Neutrophil (primary cell): ENCODE measurements at regions not wholly inside any gene's neighbourhood (a gene's known extent, or its start where the extent isn't known, plus 50 kb on each side); places are given as distances from the start of the nearest gene placed in this dataset.

Source experiments
- H3K27ac ChIP-seq: fragments of 200-600 bp; sonication (generic); 2 replicates; pipeline ENCODE4 v1.5.1; 2016; ENCODE audit warnings: mild to moderate bottlenecking, moderate library complexity
- H3K27me3 ChIP-seq: fragments of 200-600 bp; sonication (generic); 2 replicates; pipeline ENCODE4 v1.6.0; 2016; ENCODE audit warnings: mild to moderate bottlenecking
- H3K36me3 ChIP-seq: fragments of 200-600 bp; sonication (generic); 2 replicates; pipeline ENCODE4 v1.5.1; 2017
- H3K4me1 ChIP-seq, 2 experiments: fragments of 200-600 bp in 1 of 2; sonication (generic) in 1 of 2; 1 replicate in 1 of 2; 2 replicates in 1 of 2; pipeline versions ENCODE4 v1.5.1 to v1.6.1; 2013 to 2016; ENCODE audit warnings: low read depth in 1 of 2, low read length in 1 of 2, mild to moderate bottlenecking in 1 of 2, moderate library complexity in 1 of 2; ENCODE audit not compliant: control insufficient read depth in 1 of 2, insufficient read depth in 1 of 2
- H3K4me3 ChIP-seq, 2 experiments: fragments of 200-600 bp in 1 of 2; sonication (generic) in 1 of 2; 1 replicate in 1 of 2; 2 replicates in 1 of 2; pipeline ENCODE4 v1.5.1; 2013 to 2016; ENCODE audit warnings: low read depth in 1 of 2, low read length in 1 of 2, mild to moderate bottlenecking in 1 of 2, moderate library complexity in 1 of 2
- H3K9me3 ChIP-seq: fragments of 200-600 bp; sonication (generic); 2 replicates; pipeline ENCODE4 v1.5.1; 2016
- TF ChIP-seq, protein P1 (sequence below): fragments of 200-600 bp; sonication (generic); IDR thresholded peaks from 2 replicates; pipeline ENCODE4 v1.5.1; 2016; ENCODE audit warnings: antibody characterized with exemption

GRCh38 chr3:95508124-95508523 lies 1306.3 kb upstream of the EPHA6 start:
- Histone ChIP-seq H3K4me1 (no peaks in the 10 kb centered on the region), H3K27ac (no peak overlapping the region), H3K36me3 (no peaks in the 10 kb centered on the region), H3K9me3 (no peaks in the 10 kb centered on the region), H3K27me3 (no peaks in the 10 kb centered on the region), H3K4me3 (no peak overlapping the region)
- TF ChIP-seq, protein P1, sequence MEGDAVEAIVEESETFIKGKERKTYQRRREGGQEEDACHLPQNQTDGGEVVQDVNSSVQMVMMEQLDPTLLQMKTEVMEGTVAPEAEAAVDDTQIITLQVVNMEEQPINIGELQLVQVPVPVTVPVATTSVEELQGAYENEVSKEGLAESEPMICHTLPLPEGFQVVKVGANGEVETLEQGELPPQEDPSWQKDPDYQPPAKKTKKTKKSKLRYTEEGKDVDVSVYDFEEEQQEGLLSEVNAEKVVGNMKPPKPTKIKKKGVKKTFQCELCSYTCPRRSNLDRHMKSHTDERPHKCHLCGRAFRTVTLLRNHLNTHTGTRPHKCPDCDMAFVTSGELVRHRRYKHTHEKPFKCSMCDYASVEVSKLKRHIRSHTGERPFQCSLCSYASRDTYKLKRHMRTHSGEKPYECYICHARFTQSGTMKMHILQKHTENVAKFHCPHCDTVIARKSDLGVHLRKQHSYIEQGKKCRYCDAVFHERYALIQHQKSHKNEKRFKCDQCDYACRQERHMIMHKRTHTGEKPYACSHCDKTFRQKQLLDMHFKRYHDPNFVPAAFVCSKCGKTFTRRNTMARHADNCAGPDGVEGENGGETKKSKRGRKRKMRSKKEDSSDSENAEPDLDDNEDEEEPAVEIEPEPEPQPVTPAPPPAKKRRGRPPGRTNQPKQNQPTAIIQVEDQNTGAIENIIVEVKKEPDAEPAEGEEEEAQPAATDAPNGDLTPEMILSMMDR = no peak

DNA sequence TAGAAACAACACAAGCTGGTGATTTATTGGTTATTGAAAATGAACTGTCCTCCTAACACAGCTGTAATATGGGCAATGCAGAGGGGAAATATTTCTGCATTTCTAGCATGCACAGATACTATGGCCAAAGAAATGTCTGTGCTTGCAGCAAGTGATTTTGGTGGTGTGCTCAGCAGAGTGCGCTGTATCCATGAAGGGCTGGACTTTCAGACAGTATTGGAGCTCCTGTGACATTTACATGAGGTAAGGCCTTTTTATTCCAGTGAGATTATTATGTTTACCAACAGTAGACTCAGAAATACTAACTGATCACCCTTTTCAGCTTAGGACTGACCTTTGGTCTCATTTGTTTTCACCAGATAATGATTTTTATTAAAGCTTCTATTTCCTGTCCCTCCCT lies 1302.6 kb upstream of the EPHA6 start:
- Histone ChIP-seq H3K36me3 (no peaks in the 10 kb centered on the region), H3K27ac (no peak overlapping the region), H3K4me3 (no peak overlapping the region), H3K9me3 (no peaks in the 10 kb centered on the region), H3K27me3 (no peaks in the 10 kb centered on the region), H3K4me1 (no peaks in the 10 kb centered on the region)
- TF ChIP-seq, protein P1 = no peak

DNA sequence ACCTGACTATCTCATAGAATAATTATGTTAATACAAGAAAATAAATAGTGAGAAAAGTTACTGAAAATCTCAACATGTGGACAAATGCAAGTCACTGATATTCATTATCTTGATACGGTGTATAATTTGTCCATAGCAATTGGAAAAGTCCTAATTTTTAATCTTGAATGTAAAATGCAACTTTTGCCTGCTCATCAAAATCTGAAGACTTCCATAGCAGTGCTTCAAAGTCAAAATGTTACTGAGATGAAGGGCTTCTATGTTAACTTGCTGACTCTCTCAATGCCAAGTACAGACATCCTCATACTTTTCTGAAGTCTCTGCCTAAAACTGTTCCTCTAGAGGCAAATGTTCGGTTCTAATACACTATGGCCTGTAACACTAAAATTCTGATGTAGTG lies 1300.1 kb upstream of the EPHA6 start:
- H3K4me3 ChIP-seq = no peak overlapping the region
- no peaks in the 10 kb centered on the region for H3K4me1 ChIP-seq
- TF ChIP-seq, protein P1 = no peak
- no peaks in the 10 kb centered on the region for H3K27me3 ChIP-seq
- no peaks in the 10 kb centered on the region for H3K36me3 ChIP-seq
- H3K27ac ChIP-seq = no peak overlapping the region
- H3K9me3 ChIP-seq = no peaks in the 10 kb centered on the region

- Histone ChIP-seq H3K4me3 (no peak overlapping the region), H3K36me3 (no peaks in the 10 kb centered on the region), H3K27me3 (no peaks in the 10 kb centered on the region), H3K4me1 (no peaks in the 10 kb centered on the region), H3K9me3 (no peaks in the 10 kb centered on the region), H3K27ac (no peak overlapping the region)
- TF ChIP-seq, protein P1 = no peak
These were observed 1293.0 kb upstream of the EPHA6 start for GRCh38 chr3:95521396-95521795.

GRCh38 chr3:95522449-95522848 lies 1291.9 kb upstream of the EPHA6 start:
- TF ChIP-seq, protein P1 = no peak
- Histone ChIP-seq H3K36me3 (no peaks in the 10 kb centered on the region), H3K27me3 (no peaks in the 10 kb centered on the region), H3K27ac (no peak overlapping the region), H3K4me3 (no peak overlapping the region), H3K9me3 (no peaks in the 10 kb centered on the region), H3K4me1 (no peaks in the 10 kb centered on the region)

- Histone ChIP-seq H3K4me1 (no peaks in the 10 kb centered on the region), H3K9me3 (no peaks in the 10 kb centered on the region), H3K36me3 (no peaks in the 10 kb centered on the region), H3K27ac (no peak overlapping the region), H3K4me3 (no peak overlapping the region), H3K27me3 (no peaks in the 10 kb centered on the region)
- TF ChIP-seq, protein P1 = no peak
These were observed 1274.4 kb upstream of the EPHA6 start for GRCh38 chr3:95539950-95540483.
